ENCODE measurements at regions not wholly inside any gene's neighbourhood (a gene's known extent, or its start where the extent isn't known, plus 50 kb on each side); places are given as distances from the start of the nearest gene placed in this dataset.

DNA sequence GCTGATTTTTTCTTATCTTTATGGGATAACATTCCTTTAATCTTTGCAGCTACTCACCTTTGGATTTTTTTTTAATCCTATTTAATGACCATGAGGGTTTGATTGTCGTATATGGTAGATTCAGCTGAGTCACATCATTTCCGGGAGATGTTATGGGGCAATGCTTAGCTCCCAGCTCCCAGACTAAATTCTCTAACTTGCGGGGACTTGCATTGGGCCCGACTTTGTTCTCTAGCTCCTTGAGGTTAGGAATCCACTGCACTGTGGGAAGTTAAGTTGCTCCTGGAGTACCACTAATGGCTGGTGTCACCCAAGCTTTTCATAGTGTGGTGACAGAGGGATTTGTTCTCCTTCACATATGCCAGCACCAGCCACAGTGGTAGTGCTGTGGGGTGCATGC is 287.4 kb downstream of the TECRL start:
- TF ChIP-seq POLR2A (IDR thresholded peaks at IDR 0.05): no peak
- TF ChIP-seq, protein P1, sequence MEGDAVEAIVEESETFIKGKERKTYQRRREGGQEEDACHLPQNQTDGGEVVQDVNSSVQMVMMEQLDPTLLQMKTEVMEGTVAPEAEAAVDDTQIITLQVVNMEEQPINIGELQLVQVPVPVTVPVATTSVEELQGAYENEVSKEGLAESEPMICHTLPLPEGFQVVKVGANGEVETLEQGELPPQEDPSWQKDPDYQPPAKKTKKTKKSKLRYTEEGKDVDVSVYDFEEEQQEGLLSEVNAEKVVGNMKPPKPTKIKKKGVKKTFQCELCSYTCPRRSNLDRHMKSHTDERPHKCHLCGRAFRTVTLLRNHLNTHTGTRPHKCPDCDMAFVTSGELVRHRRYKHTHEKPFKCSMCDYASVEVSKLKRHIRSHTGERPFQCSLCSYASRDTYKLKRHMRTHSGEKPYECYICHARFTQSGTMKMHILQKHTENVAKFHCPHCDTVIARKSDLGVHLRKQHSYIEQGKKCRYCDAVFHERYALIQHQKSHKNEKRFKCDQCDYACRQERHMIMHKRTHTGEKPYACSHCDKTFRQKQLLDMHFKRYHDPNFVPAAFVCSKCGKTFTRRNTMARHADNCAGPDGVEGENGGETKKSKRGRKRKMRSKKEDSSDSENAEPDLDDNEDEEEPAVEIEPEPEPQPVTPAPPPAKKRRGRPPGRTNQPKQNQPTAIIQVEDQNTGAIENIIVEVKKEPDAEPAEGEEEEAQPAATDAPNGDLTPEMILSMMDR (IDR thresholded peaks at IDR 0.05): no peak

Measured in esophagus squamous epithelium (tissue), 4 donors.